SIG-M5 treated with dmso at 0.1 percent for 504 hours (cell line): ENCODE measurements at regions not wholly inside any gene's neighbourhood (a gene's known extent, or its start where the extent isn't known, plus 50 kb on each side); places are given as distances from the start of the nearest gene placed in this dataset.

Source experiments
- DNase-seq: peaks from one replicate; lab custom pipeline; 2025; ENCODE audit not compliant: unreplicated experiment; lab: John Stamatoyannopoulos, UW

- no peak for DNase-seq
Measured at GRCh38 chr12:124489915-124490583, 77.4 kb downstream of the NCOR2 start.

GRCh38 chr12:124489220-124489619 lies 78.2 kb downstream of the NCOR2 start:
- no peak for DNase-seq

GRCh38 chr12:124488520-124488919 lies 78.9 kb downstream of the NCOR2 start:
- no peak for DNase-seq

- no peak for DNase-seq
Measured at GRCh38 chr12:124487834-124488165, 79.6 kb downstream of the NCOR2 start.

- no peak for DNase-seq
Measured at GRCh38 chr12:124487066-124487833, 80.2 kb downstream of the NCOR2 start.

- no peak for DNase-seq
Measured at GRCh38 chr12:124486346-124486963, 81.0 kb downstream of the NCOR2 start.

- DNase-seq: no peak
Measured at GRCh38 chr12:124485371-124485770, 82.0 kb downstream of the NCOR2 start.

GRCh38 chr12:124484526-124484953 lies 82.9 kb downstream of the NCOR2 start:
- DNase-seq: no peak

- no peak for DNase-seq
Measured at GRCh38 chr12:124484067-124484466, 83.3 kb downstream of the NCOR2 start.

- no peak for DNase-seq
Measured at GRCh38 chr12:124482901-124483799, 84.3 kb downstream of the NCOR2 start.

- DNase-seq: no peak
Measured at GRCh38 chr12:124482567-124482893, 84.9 kb downstream of the NCOR2 start.

- no peak for DNase-seq
Measured at GRCh38 chr12:124481772-124482566, 85.4 kb downstream of the NCOR2 start.

GRCh38 chr12:124481257-124481750 lies 86.1 kb downstream of the NCOR2 start:
- no peak for DNase-seq

- DNase-seq: no peak
Measured at GRCh38 chr12:124480469-124481256, 86.7 kb downstream of the NCOR2 start.

GRCh38 chr12:124479680-124480468 lies 87.5 kb downstream of the NCOR2 start:
- DNase-seq: no peak

- no peak for DNase-seq
Measured at GRCh38 chr12:124478985-124479645, 88.3 kb downstream of the NCOR2 start.

GRCh38 chr12:124478416-124478815 lies 89.0 kb downstream of the NCOR2 start:
- DNase-seq: no peak
